ENCODE measurements at regions not wholly inside any gene's neighbourhood (a gene's known extent, or its start where the extent isn't known, plus 50 kb on each side); places are given as distances from the start of the nearest gene placed in this dataset.

DNA sequence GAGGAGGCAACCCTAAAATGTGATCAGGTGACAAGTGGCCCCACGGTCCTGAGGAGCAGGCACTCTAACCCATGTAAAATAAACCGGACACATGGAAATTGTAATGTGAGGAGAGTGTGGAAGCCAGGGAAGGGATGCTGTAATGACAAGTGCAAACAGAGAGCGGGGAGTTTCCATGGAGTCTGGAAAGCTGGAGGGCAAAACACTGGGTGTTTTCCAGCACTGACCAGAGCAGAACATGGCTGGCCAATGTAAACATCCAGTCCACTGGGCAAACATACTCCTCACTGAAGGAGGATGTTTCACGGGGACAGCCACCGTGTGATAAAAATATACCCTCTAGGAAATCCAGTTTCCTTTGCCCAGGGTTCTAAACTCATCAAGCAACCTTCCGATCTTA, 219.0 kb upstream of the JARID2 start (continued):
- TF ChIP-seq FOSL1 (CRISPR knock-in tag; IDR thresholded peaks at IDR 0.05; ENCODE audit: borderline replicate concordance): no peak
- 0 out of 2 replicates have a peak, but pooled peaks have one; percentile 28 for TF ChIP-seq IRX3 (CRISPR knock-in tag; IDR thresholded peaks at IDR 0.05; ENCODE audit: borderline replicate concordance, low read depth)
- TF ChIP-seq KLF12 (CRISPR knock-in tag; IDR thresholded peaks at IDR 0.05; ENCODE audit: borderline replicate concordance): no peak
- peak; percentile 62; the same call in 1 of the 2 replicates for TF ChIP-seq SOX5 (CRISPR knock-in tag; IDR thresholded peaks at IDR 0.05; ENCODE audit: borderline replicate concordance)
- TF ChIP-seq FOXA3 (CRISPR knock-in tag; IDR thresholded peaks at IDR 0.05): peak; percentile 96
- peak in 1 of 2 experiments; percentile 63; a peak in 1 of 4 replicates for TF ChIP-seq EP300 (IDR thresholded peaks at IDR 0.05; ENCODE audit: low read depth in 2 of 2, low read length in 2 of 2)
- no peak for TF ChIP-seq EP300 (CRISPR knock-in tag; IDR thresholded peaks at IDR 0.05; ENCODE audit: borderline replicate concordance)
- no peak for TF ChIP-seq ZEB1 (IDR thresholded peaks at IDR 0.05; ENCODE audit: insufficient replicate concordance, low read depth)
- no peak for TF ChIP-seq ZNF780A (CRISPR knock-in tag; IDR thresholded peaks at IDR 0.05)
- TF ChIP-seq MEIS2 (CRISPR knock-in tag; IDR thresholded peaks at IDR 0.05): peak; percentile 75
- TF ChIP-seq, protein P1, sequence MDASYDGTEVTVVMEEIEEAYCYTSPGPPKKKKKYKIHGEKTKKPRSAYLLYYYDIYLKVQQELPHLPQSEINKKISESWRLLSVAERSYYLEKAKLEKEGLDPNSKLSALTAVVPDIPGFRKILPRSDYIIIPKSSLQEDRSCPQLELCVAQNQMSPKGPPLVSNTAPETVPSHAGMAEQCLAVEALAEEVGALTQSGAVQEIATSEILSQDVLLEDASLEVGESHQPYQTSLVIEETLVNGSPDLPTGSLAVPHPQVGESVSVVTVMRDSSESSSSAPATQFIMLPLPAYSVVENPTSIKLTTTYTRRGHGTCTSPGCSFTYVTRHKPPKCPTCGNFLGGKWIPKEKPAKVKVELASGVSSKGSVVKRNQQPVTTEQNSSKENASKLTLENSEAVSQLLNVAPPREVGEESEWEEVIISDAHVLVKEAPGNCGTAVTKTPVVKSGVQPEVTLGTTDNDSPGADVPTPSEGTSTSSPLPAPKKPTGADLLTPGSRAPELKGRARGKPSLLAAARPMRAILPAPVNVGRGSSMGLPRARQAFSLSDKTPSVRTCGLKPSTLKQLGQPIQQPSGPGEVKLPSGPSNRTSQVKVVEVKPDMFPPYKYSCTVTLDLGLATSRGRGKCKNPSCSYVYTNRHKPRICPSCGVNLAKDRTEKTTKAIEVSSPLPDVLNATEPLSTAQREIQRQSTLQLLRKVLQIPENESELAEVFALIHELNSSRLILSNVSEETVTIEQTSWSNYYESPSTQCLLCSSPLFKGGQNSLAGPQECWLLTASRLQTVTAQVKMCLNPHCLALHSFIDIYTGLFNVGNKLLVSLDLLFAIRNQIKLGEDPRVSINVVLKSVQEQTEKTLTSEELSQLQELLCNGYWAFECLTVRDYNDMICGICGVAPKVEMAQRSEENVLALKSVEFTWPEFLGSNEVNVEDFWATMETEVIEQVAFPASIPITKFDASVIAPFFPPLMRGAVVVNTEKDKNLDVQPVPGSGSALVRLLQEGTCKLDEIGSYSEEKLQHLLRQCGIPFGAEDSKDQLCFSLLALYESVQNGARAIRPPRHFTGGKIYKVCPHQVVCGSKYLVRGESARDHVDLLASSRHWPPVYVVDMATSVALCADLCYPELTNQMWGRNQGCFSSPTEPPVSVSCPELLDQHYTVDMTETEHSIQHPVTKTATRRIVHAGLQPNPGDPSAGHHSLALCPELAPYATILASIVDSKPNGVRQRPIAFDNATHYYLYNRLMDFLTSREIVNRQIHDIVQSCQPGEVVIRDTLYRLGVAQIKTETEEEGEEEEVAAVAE (CRISPR knock-in tag; IDR thresholded peaks at IDR 0.05; ENCODE audit: borderline replicate concordance): 0 out of 2 replicates have a peak, but pooled peaks have one; percentile 21
- no peak for TF ChIP-seq ZNF33B (CRISPR knock-in tag; IDR thresholded peaks at IDR 0.05)
- no peak for TF ChIP-seq GABPA (IDR thresholded peaks at IDR 0.05; ENCODE audit: low read depth, low read length)
- TF ChIP-seq GABPA (CRISPR knock-in tag; IDR thresholded peaks at IDR 0.05; ENCODE audit: low read depth): no peak
- no peak for TF ChIP-seq HES4 (CRISPR knock-in tag; IDR thresholded peaks at IDR 0.05; ENCODE audit: borderline replicate concordance)
- TF ChIP-seq ZNF589 (CRISPR knock-in tag; conservative IDR thresholded peaks at IDR 0.05): no peak
- no peak for TF ChIP-seq ZKSCAN1 (IDR thresholded peaks at IDR 0.05; ENCODE audit: low read length)
- TF ChIP-seq RNF2 (conservative IDR thresholded peaks at IDR 0.05; ENCODE audit: low read depth): no peak
- no peak for TF ChIP-seq XRCC5 (optimal IDR thresholded peaks at IDR 0.05; ENCODE audit: low read length)
- no peak for TF ChIP-seq ZNF558 (CRISPR knock-in tag; IDR thresholded peaks at IDR 0.05; ENCODE audit: borderline replicate concordance)
- TF ChIP-seq, protein P2, sequence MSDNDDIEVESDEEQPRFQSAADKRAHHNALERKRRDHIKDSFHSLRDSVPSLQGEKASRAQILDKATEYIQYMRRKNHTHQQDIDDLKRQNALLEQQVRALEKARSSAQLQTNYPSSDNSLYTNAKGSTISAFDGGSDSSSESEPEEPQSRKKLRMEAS (IDR thresholded peaks at IDR 0.05): 0 out of 2 replicates have a peak, but pooled peaks have one; percentile 27
- TF ChIP-seq ZNF205 (CRISPR knock-in tag; IDR thresholded peaks at IDR 0.05): no peak
- TF ChIP-seq, protein P3, sequence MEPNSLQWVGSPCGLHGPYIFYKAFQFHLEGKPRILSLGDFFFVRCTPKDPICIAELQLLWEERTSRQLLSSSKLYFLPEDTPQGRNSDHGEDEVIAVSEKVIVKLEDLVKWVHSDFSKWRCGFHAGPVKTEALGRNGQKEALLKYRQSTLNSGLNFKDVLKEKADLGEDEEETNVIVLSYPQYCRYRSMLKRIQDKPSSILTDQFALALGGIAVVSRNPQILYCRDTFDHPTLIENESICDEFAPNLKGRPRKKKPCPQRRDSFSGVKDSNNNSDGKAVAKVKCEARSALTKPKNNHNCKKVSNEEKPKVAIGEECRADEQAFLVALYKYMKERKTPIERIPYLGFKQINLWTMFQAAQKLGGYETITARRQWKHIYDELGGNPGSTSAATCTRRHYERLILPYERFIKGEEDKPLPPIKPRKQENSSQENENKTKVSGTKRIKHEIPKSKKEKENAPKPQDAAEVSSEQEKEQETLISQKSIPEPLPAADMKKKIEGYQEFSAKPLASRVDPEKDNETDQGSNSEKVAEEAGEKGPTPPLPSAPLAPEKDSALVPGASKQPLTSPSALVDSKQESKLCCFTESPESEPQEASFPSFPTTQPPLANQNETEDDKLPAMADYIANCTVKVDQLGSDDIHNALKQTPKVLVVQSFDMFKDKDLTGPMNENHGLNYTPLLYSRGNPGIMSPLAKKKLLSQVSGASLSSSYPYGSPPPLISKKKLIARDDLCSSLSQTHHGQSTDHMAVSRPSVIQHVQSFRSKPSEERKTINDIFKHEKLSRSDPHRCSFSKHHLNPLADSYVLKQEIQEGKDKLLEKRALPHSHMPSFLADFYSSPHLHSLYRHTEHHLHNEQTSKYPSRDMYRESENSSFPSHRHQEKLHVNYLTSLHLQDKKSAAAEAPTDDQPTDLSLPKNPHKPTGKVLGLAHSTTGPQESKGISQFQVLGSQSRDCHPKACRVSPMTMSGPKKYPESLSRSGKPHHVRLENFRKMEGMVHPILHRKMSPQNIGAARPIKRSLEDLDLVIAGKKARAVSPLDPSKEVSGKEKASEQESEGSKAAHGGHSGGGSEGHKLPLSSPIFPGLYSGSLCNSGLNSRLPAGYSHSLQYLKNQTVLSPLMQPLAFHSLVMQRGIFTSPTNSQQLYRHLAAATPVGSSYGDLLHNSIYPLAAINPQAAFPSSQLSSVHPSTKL (CRISPR knock-in tag; IDR thresholded peaks at IDR 0.05): peak; percentile 90

Data from HepG2 (cell line).